GM12892 (cell line): ENCODE measurements at regions not wholly inside any gene's neighbourhood (a gene's known extent, or its start where the extent isn't known, plus 50 kb on each side); places are given as distances from the start of the nearest gene placed in this dataset.

Experiments
- POLR2A ChIP-seq: IDR thresholded peaks from 2 replicates; pipeline ENCODE4 v1.6.1; 2011; ENCODE audit warnings: low read depth, low read length, control low read depth
- POLR2AphosphoS5 ChIP-seq: IDR thresholded peaks from 2 replicates; pipeline ENCODE4 v1.6.1; 2011; ENCODE audit warnings: low read depth, low read length, control low read depth
- TAF1 ChIP-seq: IDR thresholded peaks from 2 replicates; pipeline ENCODE4 v1.6.1; 2011; ENCODE audit warnings: low read depth, mild to moderate bottlenecking, control low read depth, low read length, borderline replicate concordance

- TF ChIP-seq POLR2A (no peak), POLR2AphosphoS5 (no peak), TAF1 (no peak)
Observed at GRCh38 chr13:31922724-31923123, 108.8 kb upstream of the FRY start.
